Small intestine (tissue), 7 donors: ENCODE measurements at regions not wholly inside any gene's neighbourhood (a gene's known extent, or its start where the extent isn't known, plus 50 kb on each side); places are given as distances from the start of the nearest gene placed in this dataset.
A peak's percentile ranks its signal among the peaks of the same experiment; 100 is the strongest.
"Not testable (repeated sequence)": the region's sequence is repeated elsewhere in the genome, so short reads cannot be mapped to it uniquely, and the experiment has no call there.

Experiments
- DNase-seq, 2 donors: peaks; one replicate each; pipeline versions ENCODE4 v3.0.0 to v3.0.0-alpha.2; 2013
- FAIRE-seq: peaks from 2 replicates; lab custom pipeline; 2012; peaks lifted over from hg19 to GRCh38; lab: Jason Lieb, UNC
- H3K27ac ChIP-seq, 3 donors: one replicate each; pipeline ENCODE4 v1.5.1; 2013; ENCODE audit warnings: low read length in 2 of 3, mild to moderate bottlenecking in 2 of 3, control low read depth in 1 of 3, inconsistent platforms in 1 of 3, low read depth in 1 of 3, moderate library complexity in 1 of 3
- H3K27me3 ChIP-seq, 3 donors: one replicate each; pipeline ENCODE4 v1.6.1; 2013; ENCODE audit warnings: low read length in 3 of 3, inconsistent platforms in 1 of 3; ENCODE audit not compliant: control insufficient read depth in 3 of 3, insufficient read depth in 3 of 3
- H3K36me3 ChIP-seq, 3 donors: one replicate each; pipeline ENCODE4 v1.6.1; 2013; ENCODE audit warnings: low read length in 3 of 3, inconsistent platforms in 1 of 3, low read depth in 1 of 3, mild to moderate bottlenecking in 1 of 3, moderate library complexity in 1 of 3; ENCODE audit not compliant: control insufficient read depth in 3 of 3, insufficient read depth in 2 of 3
- H3K4me1 ChIP-seq, 3 donors: one replicate each; pipeline ENCODE4 v1.6.1; 2013; ENCODE audit warnings: low read length in 2 of 3, inconsistent platforms in 1 of 3, low read depth in 1 of 3, mild to moderate bottlenecking in 1 of 3, moderate library complexity in 1 of 3; ENCODE audit not compliant: control insufficient read depth in 3 of 3, insufficient read depth in 2 of 3
- H3K4me3 ChIP-seq, 3 donors: one replicate each; pipeline ENCODE4 v1.5.1; 2013; ENCODE audit warnings: low read length in 3 of 3, control low read depth in 1 of 3, inconsistent platforms in 1 of 3, low read depth in 1 of 3, mild to moderate bottlenecking in 1 of 3, moderate library complexity in 1 of 3
- H3K9me3 ChIP-seq, 2 donors: one replicate each; pipeline ENCODE4 v1.6.1; 2013; ENCODE audit warnings: low read depth in 1 of 2, low read length in 1 of 2; ENCODE audit not compliant: control insufficient read depth in 2 of 2, insufficient read depth in 1 of 2
- WGBS, 3 donors: extraction: QIAGEN DNeasy Blood & Tissue Kit; methylation state at CpG; one replicate each; pipeline ENCODE4 v1.1.7; 2013; 5-methylcytosine and 5-hydroxymethylcytosine counted together
- donor health status: healthy with polysubstance abuse.
- donor health status: control.
- donor health status: control.
- donor health status: Bipolar disorder and iron deficiency.
- donor health status: healthy.

GRCh38 chr2:16223841-16224177 is 283.5 kb downstream of the MYCN start:
- DNase-seq (peak in 1 of 2 donors; percentile 69), FAIRE-seq (no peak)
- Histone ChIP-seq H3K9me3 (no peaks in the 10 kb centered on the region), H3K4me3 (no peak overlapping the region), H3K27ac (no peak overlapping the region), H3K4me1 (peaks cover 0 to 3% (median 0%) of the 10 kb centered on the region in 3 donors), H3K36me3 (no peaks in the 10 kb centered on the region), H3K27me3 (no peaks in the 10 kb centered on the region)
- 59 to 80% (median 63%) methylated on average over 3 of the region's 3 CpGs for WGBS, 3 donors

- DNase-seq (peak in 1 of 2 donors; percentile 38), FAIRE-seq (no peak)
- H3K9me3 ChIP-seq, result no peaks in the 10 kb centered on the region
Measured at GRCh38 chr2:16223161-16223840, 283.0 kb downstream of the MYCN start.

GRCh38 chr2:16222326-16222725 is 282.0 kb downstream of the MYCN start:
- H3K9me3 ChIP-seq, result no peaks in the 10 kb centered on the region
- FAIRE-seq, result no peak
- H3K27me3 ChIP-seq, result no peaks in the 10 kb centered on the region
- no peaks in the 10 kb centered on the region for H3K36me3 ChIP-seq
- no peak overlapping the region for H3K27ac ChIP-seq
- WGBS, 3 donors, result 89 to 97% (median 96%) methylated on average over 2 of the region's 2 CpGs
- H3K4me1 ChIP-seq, result peaks cover 0 to 3% (median 0%) of the 10 kb centered on the region in 3 donors
- DNase-seq, result no peak
- no peak overlapping the region for H3K4me3 ChIP-seq

More at GRCh38 chr2:16223161-16223840, 283.0 kb downstream of the MYCN start:
- WGBS, 3 donors, result 72 to 80% (median 73%) methylated on average over 13 of the region's 13 CpGs
- H3K27ac ChIP-seq, result no peak overlapping the region
- H3K4me1 ChIP-seq, result peaks cover 0 to 3% (median 0%) of the 10 kb centered on the region in 3 donors
- no peaks in the 10 kb centered on the region for H3K27me3 ChIP-seq
- no peaks in the 10 kb centered on the region for H3K36me3 ChIP-seq
- no peak overlapping the region for H3K4me3 ChIP-seq

- H3K27me3 ChIP-seq, result no peaks in the 10 kb centered on the region
- no peaks in the 10 kb centered on the region for H3K9me3 ChIP-seq
- no peaks in the 10 kb centered on the region for H3K36me3 ChIP-seq
- peaks cover 0 to 6% (median 0%) of the 10 kb centered on the region in 3 donors for H3K4me1 ChIP-seq
- DNase-seq (no peak), FAIRE-seq (no peak)
- H3K4me3 ChIP-seq, result no peak overlapping the region
- H3K27ac ChIP-seq, result no peak overlapping the region
- 78 to 84% (median 82%) methylated on average over 7 of the region's 7 CpGs for WGBS, 3 donors
Measured at GRCh38 chr2:16221461-16222010, 281.2 kb downstream of the MYCN start.

- H3K4me3 ChIP-seq, result no peak overlapping the region
- no peaks in the 10 kb centered on the region for H3K36me3 ChIP-seq
- WGBS, 3 donors, result 87 to 95% (median 91%) methylated on average over 9 of the region's 9 CpGs
- H3K9me3 ChIP-seq, result no peaks in the 10 kb centered on the region
- H3K27ac ChIP-seq, result no peak overlapping the region
- peaks cover 0 to 6% (median 0%) of the 10 kb centered on the region in 3 donors for H3K4me1 ChIP-seq
- no peak for FAIRE-seq
- no peak for DNase-seq
- no peaks in the 10 kb centered on the region for H3K27me3 ChIP-seq
Measured at GRCh38 chr2:16219292-16219975, 279.1 kb downstream of the MYCN start.

- no peak for FAIRE-seq
- peak; percentile 54 to 67 for DNase-seq
- no peaks in the 10 kb centered on the region for H3K36me3 ChIP-seq
- H3K27ac ChIP-seq, result no peak overlapping the region
- H3K4me3 ChIP-seq, result no peak overlapping the region
- H3K27me3 ChIP-seq, result no peaks in the 10 kb centered on the region
- H3K4me1 ChIP-seq, result peaks cover 0 to 4% (median 0%) of the 10 kb centered on the region in 3 donors
- WGBS, 3 donors, result 22 to 25% (median 23%) methylated on average over 3 of the region's 3 CpGs
- H3K9me3 ChIP-seq, result no peaks in the 10 kb centered on the region
Measured at GRCh38 chr2:16218625-16219024, 278.3 kb downstream of the MYCN start.

GRCh38 chr2:16218161-16218560 is 277.8 kb downstream of the MYCN start:
- FAIRE-seq (no peak), DNase-seq (no peak)
- Histone ChIP-seq H3K9me3 (no peaks in the 10 kb centered on the region), H3K27me3 (no peaks in the 10 kb centered on the region), H3K27ac (no peak overlapping the region), H3K4me3 (no peak overlapping the region), H3K4me1 (peaks cover 0 to 3% (median 0%) of the 10 kb centered on the region in 3 donors), H3K36me3 (no peaks in the 10 kb centered on the region)
- 77 to 81% (median 79%) methylated on average over 5 of the region's 5 CpGs for WGBS, 3 donors

- FAIRE-seq, H3K36me3 ChIP-seq: not testable (repeated sequence)
Measured at GRCh38 chr2:16217741-16218140, 277.4 kb downstream of the MYCN start.

More at GRCh38 chr2:16217741-16218140, 277.4 kb downstream of the MYCN start:
- not testable (repeated sequence) for H3K27ac ChIP-seq, H3K4me3 ChIP-seq, H3K27me3 ChIP-seq, H3K9me3 ChIP-seq, DNase-seq, H3K4me1 ChIP-seq
- 77 to 90% (median 84%) methylated on average over 8 of the region's 8 CpGs for WGBS, 3 donors
